Fibroblast of lung (primary cell): ENCODE measurements at regions not wholly inside any gene's neighbourhood (a gene's known extent, or its start where the extent isn't known, plus 50 kb on each side); places are given as distances from the start of the nearest gene placed in this dataset.

Experiments used
- DNase-seq, 2 donors: peaks; one replicate each; pipeline versions ENCODE4 v3.0.0 to v3.0.0-alpha.2; 2010; ENCODE audit warnings: low read depth in 2 of 2
- H2AFZ ChIP-seq: 2 replicates; pipeline ENCODE4 v1.5.1; 2012; ENCODE audit warnings: low read length, control low read depth, inconsistent platforms
- H3K27ac ChIP-seq: 2 replicates; pipeline ENCODE4 v1.5.1; 2011; ENCODE audit warnings: low read length, control low read depth; ENCODE audit not compliant: insufficient read depth
- H3K27me3 ChIP-seq: 2 replicates; pipeline ENCODE4 v1.5.1; 2011; ENCODE audit warnings: mild to moderate bottlenecking, low read length; ENCODE audit not compliant: control insufficient read depth, insufficient read depth
- H3K36me3 ChIP-seq: 2 replicates; pipeline ENCODE4 v1.5.1; 2011; ENCODE audit warnings: low read length; ENCODE audit not compliant: control insufficient read depth, insufficient read depth
- H3K4me1 ChIP-seq: 2 replicates; pipeline ENCODE4 v1.5.1; 2011; ENCODE audit warnings: low read length; ENCODE audit not compliant: control insufficient read depth, insufficient read depth; ENCODE audit errors: extremely low read depth
- H3K4me2 ChIP-seq: 2 replicates; pipeline ENCODE4 v1.5.1; 2011; ENCODE audit warnings: low read length, control low read depth; ENCODE audit not compliant: insufficient read depth; ENCODE audit errors: extremely low read depth
- H3K4me3 ChIP-seq, 4 experiments: fragments of 200-600 bp in 1 of 4; sonication (generic) in 1 of 4; replicated peaks in 1 of 4; 2 replicates each; pipeline ENCODE4 v1.5.1; 2011 to 2016; ENCODE audit warnings: low read length in 4 of 4, low read depth in 3 of 4, mild to moderate bottlenecking in 3 of 4, control low read depth in 2 of 4, inconsistent platforms in 1 of 4, mixed read lengths in 1 of 4; ENCODE audit not compliant: insufficient read depth in 1 of 4; ENCODE audit errors: control extremely low read depth in 1 of 4
- H3K79me2 ChIP-seq: 2 replicates; pipeline ENCODE4 v1.5.1; 2012; ENCODE audit warnings: mild to moderate bottlenecking, low read length, inconsistent platforms; ENCODE audit not compliant: control insufficient read depth, insufficient read depth
- H3K9ac ChIP-seq: 2 replicates; pipeline ENCODE4 v1.5.1; 2011; ENCODE audit warnings: mild to moderate bottlenecking, low read length, control low read depth; ENCODE audit not compliant: insufficient read depth
- H3K9me3 ChIP-seq: 2 replicates; pipeline ENCODE4 v1.5.1; 2012; ENCODE audit warnings: low read depth, low read length; ENCODE audit not compliant: control insufficient read depth, insufficient read depth
- H4K20me1 ChIP-seq: 2 replicates; pipeline ENCODE4 v1.5.1; 2011; ENCODE audit warnings: low read length; ENCODE audit not compliant: control insufficient read depth, insufficient read depth; ENCODE audit errors: extremely low read depth
- EZH2 ChIP-seq: IDR thresholded peaks from 2 replicates; pipeline ENCODE4 v1.5.1; 2012; ENCODE audit warnings: low read length, control low read depth, mild to moderate bottlenecking; ENCODE audit errors: missing control alignments
- TF ChIP-seq, protein P1 (sequence below), 2 donors: IDR thresholded peaks in 1 of 2; conservative IDR thresholded peaks in 1 of 2; 1 replicate in 1 of 2; 2 replicates in 1 of 2; pipeline ENCODE4 v1.5.1; 2011 to 2012; ENCODE audit warnings: low read length in 2 of 2, control low read depth in 1 of 2, inconsistent platforms in 1 of 2, low read depth in 1 of 2, mild to moderate bottlenecking in 1 of 2

- no peak overlapping the region for H3K4me3 ChIP-seq
- TF ChIP-seq, protein P1, sequence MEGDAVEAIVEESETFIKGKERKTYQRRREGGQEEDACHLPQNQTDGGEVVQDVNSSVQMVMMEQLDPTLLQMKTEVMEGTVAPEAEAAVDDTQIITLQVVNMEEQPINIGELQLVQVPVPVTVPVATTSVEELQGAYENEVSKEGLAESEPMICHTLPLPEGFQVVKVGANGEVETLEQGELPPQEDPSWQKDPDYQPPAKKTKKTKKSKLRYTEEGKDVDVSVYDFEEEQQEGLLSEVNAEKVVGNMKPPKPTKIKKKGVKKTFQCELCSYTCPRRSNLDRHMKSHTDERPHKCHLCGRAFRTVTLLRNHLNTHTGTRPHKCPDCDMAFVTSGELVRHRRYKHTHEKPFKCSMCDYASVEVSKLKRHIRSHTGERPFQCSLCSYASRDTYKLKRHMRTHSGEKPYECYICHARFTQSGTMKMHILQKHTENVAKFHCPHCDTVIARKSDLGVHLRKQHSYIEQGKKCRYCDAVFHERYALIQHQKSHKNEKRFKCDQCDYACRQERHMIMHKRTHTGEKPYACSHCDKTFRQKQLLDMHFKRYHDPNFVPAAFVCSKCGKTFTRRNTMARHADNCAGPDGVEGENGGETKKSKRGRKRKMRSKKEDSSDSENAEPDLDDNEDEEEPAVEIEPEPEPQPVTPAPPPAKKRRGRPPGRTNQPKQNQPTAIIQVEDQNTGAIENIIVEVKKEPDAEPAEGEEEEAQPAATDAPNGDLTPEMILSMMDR (conservative IDR thresholded peaks at IDR 0.05 in 1 of 2, IDR thresholded peaks at IDR 0.05 in 1 of 2; ENCODE audit: low read depth in 1 of 2, low read length in 2 of 2) = no peak
- TF ChIP-seq EZH2 = no peak
Observed at GRCh38 chr3:103787164-103787871, 1352.5 kb downstream of the ZPLD1 start.

DNA sequence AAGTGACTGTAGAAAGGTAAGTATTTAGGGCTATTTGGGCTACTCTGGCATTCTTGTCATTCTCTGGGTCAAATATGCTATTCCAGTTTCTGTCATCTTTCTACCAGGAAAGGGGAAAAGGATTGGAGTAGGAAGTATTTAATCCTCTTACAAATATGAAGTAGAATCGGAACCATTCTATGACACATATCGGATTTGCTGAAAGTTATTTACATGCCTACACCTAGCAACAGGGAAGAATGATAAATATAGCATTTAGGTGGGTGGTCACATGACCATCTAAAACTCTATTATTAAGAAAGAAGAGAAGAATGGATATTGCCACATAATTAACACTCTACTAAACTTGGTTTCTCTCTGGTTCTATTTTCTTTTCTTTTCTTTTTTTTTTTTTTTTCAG is 1353.1 kb downstream of the ZPLD1 start:
- Histone ChIP-seq H2AFZ (no peak overlapping the region), H3K79me2 (no peaks in the 10 kb centered on the region), H3K9me3 (no peaks in the 10 kb centered on the region), H3K4me1 (no peaks in the 10 kb centered on the region), H3K27me3 (no peaks in the 10 kb centered on the region), H3K4me2 (no peak overlapping the region), H3K9ac (no peak overlapping the region), H3K4me3 (no peak overlapping the region), H4K20me1 (no peaks in the 10 kb centered on the region), H3K36me3 (no peaks in the 10 kb centered on the region), H3K27ac (no peak overlapping the region)
- TF ChIP-seq, protein P1 (conservative IDR thresholded peaks at IDR 0.05 in 1 of 2, IDR thresholded peaks at IDR 0.05 in 1 of 2; ENCODE audit: low read depth in 1 of 2, low read length in 2 of 2) = no peak
- no peak for TF ChIP-seq EZH2
- no peak for DNase-seq

More at GRCh38 chr3:103787164-103787871, 1352.5 kb downstream of the ZPLD1 start:
- Histone ChIP-seq H3K9ac (no peak overlapping the region), H3K79me2 (no peaks in the 10 kb centered on the region), H3K4me2 (no peak overlapping the region), H3K36me3 (no peaks in the 10 kb centered on the region), H3K9me3 (no peaks in the 10 kb centered on the region), H4K20me1 (no peaks in the 10 kb centered on the region), H3K4me1 (no peaks in the 10 kb centered on the region), H3K27me3 (no peaks in the 10 kb centered on the region), H3K27ac (no peak overlapping the region), H2AFZ (no peak overlapping the region)
- DNase-seq = no peak

DNA sequence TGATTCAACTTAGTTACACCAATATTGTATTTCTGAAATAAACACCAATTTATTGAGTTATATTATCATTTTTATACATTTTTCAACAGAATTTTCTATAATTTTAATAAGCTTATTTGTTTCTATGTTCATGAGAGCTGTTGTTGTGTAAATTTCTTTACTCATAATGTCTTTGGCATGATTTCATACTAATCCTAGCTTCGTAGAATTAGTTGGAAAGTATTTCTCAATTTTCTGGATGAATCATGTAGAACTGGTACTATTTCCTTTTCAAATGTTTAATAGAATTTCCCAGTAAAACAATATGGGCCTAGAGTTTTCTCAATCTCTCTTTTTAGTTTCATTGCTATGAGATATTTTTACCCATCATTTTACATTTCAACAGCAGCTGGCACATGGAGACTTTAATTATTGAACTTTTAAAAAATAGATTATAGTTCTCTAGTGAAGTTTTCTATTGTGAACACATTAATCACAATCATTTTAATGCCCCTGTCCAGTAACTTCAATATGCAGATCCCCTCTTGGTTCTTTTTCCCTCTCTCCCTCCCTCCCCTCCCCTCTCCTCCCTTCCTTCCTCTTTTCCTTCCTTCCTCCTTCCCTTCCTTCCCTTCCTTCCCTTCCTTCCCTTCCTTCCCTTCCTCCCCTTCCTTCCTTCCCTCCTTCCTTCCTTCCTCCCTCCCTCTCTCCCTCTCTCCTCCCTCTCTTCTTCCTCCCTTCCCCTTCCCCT is 1357.1 kb downstream of the ZPLD1 start:
- no peaks in the 10 kb centered on the region for H4K20me1 ChIP-seq
- no peak overlapping the region for H3K27ac ChIP-seq
- H3K4me1 ChIP-seq = no peaks in the 10 kb centered on the region
- no peaks in the 10 kb centered on the region for H3K27me3 ChIP-seq
- H3K4me2 ChIP-seq = no peak overlapping the region
- no peak for TF ChIP-seq EZH2
- TF ChIP-seq, protein P1 (conservative IDR thresholded peaks at IDR 0.05 in 1 of 2, IDR thresholded peaks at IDR 0.05 in 1 of 2; ENCODE audit: low read depth in 1 of 2, low read length in 2 of 2) = no peak
- no peak for DNase-seq
- H3K36me3 ChIP-seq = no peaks in the 10 kb centered on the region
- H3K9me3 ChIP-seq = no peaks in the 10 kb centered on the region
- no peak overlapping the region for H3K9ac ChIP-seq
- no peaks in the 10 kb centered on the region for H3K79me2 ChIP-seq
- no peak overlapping the region for H3K4me3 ChIP-seq
- no peak overlapping the region for H2AFZ ChIP-seq
